Activated CD4-positive, alpha-beta T cell treated with anti-CD3 and anti-CD28 coated beads, Interleukin-2, amount 10 ng/mL, durations not matched to agents 24 days and 14 days (primary cell): ENCODE measurements at regions not wholly inside any gene's neighbourhood (a gene's known extent, or its start where the extent isn't known, plus 50 kb on each side); places are given as distances from the start of the nearest gene placed in this dataset.

ENCODE experiments used
- DNase-seq: peaks from one replicate; pipeline ENCODE4 v3.0.0; 2022
- H3K27ac Mint-ChIP-seq: one replicate; pipeline ENCODE4 v1.8.0; 2022; ENCODE audit warnings: mild to moderate bottlenecking, mixed read lengths
- H3K27me3 Mint-ChIP-seq: one replicate; pipeline ENCODE4 v1.8.0; 2022; ENCODE audit warnings: mixed read lengths
- H3K36me3 Mint-ChIP-seq: one replicate; pipeline ENCODE4 v1.8.0; 2022; ENCODE audit warnings: low read depth, mild to moderate bottlenecking, mixed read lengths
- H3K4me1 Mint-ChIP-seq: one replicate; pipeline ENCODE4 v1.8.0; 2021; ENCODE audit warnings: mixed read lengths
- H3K4me3 Mint-ChIP-seq: one replicate; pipeline ENCODE4 v1.8.0; 2022; ENCODE audit warnings: mild to moderate bottlenecking, moderate library complexity, mixed read lengths
- H3K9me3 Mint-ChIP-seq: one replicate; pipeline ENCODE4 v1.8.0; 2021; ENCODE audit warnings: mixed read lengths
- intact Hi-C: fragments of 100-400 bp; cut with micrococcal nuclease; formaldehyde crosslinking; loops from one replicate; pipeline ENCODE4 v1.15.1; 2023

GRCh38 chr1:5333291-5333690, 658.9 kb downstream of the NPHP4 start:
- Mint-ChIP-seq H3K9me3 (peaks cover 3% of the 10 kb centered on the region), H3K27me3 (no peaks in the 10 kb centered on the region), H3K36me3 (no peaks in the 10 kb centered on the region), H3K27ac (no peak overlapping the region), H3K4me1 (peaks cover 16% of the 10 kb centered on the region), H3K4me3 (no peak overlapping the region)
- no peak for DNase-seq
- intact Hi-C loops = no loop called here

GRCh38 chr1:5331101-5331500, 661.1 kb downstream of the NPHP4 start:
- H3K27ac Mint-ChIP-seq = no peak overlapping the region
- intact Hi-C loops = no loop called here
- H3K9me3 Mint-ChIP-seq = peaks cover 20% of the 10 kb centered on the region
- H3K36me3 Mint-ChIP-seq = peaks cover 4% of the 10 kb centered on the region
- H3K27me3 Mint-ChIP-seq = no peaks in the 10 kb centered on the region
- H3K4me3 Mint-ChIP-seq = no peak overlapping the region
- no peak for DNase-seq
- H3K4me1 Mint-ChIP-seq = peaks cover 18% of the 10 kb centered on the region

GRCh38 chr1:5329068-5329739, 663.0 kb downstream of the NPHP4 start:
- H3K27ac Mint-ChIP-seq = peak overlapping the region; percentile 91
- H3K4me3 Mint-ChIP-seq = peak overlapping the region; percentile 73
- no peaks in the 10 kb centered on the region for H3K27me3 Mint-ChIP-seq
- H3K4me1 Mint-ChIP-seq = peaks cover 18% of the 10 kb centered on the region
- intact Hi-C loops = no loop called here
- H3K36me3 Mint-ChIP-seq = peaks cover 4% of the 10 kb centered on the region
- peak; percentile 57 for DNase-seq
- H3K9me3 Mint-ChIP-seq = peaks cover 24% of the 10 kb centered on the region

- Mint-ChIP-seq H3K27me3 (peaks cover 1% of the 10 kb centered on the region), H3K27ac (no peak overlapping the region), H3K36me3 (peaks cover 4% of the 10 kb centered on the region), H3K4me1 (peaks cover 16% of the 10 kb centered on the region), H3K9me3 (peaks cover 24% of the 10 kb centered on the region), H3K4me3 (no peak overlapping the region)
- DNase-seq = no peak
- intact Hi-C loops = no loop called here
These were observed 667.3 kb downstream of the NPHP4 start for GRCh38 chr1:5324883-5325282.

GRCh38 chr1:5318143-5318816, 663.9 kb downstream of the AJAP1 start:
- Mint-ChIP-seq H3K27ac (no peak overlapping the region), H3K4me3 (no peak overlapping the region), H3K4me1 (no peaks in the 10 kb centered on the region), H3K9me3 (no peaks in the 10 kb centered on the region), H3K36me3 (no peaks in the 10 kb centered on the region), H3K27me3 (peaks cover 1% of the 10 kb centered on the region)
- intact Hi-C loops = no loop called here
- no peak for DNase-seq

- Mint-ChIP-seq H3K36me3 (no peaks in the 10 kb centered on the region), H3K27ac (no peak overlapping the region), H3K4me1 (no peaks in the 10 kb centered on the region)
These were observed 663.0 kb downstream of the AJAP1 start for GRCh38 chr1:5317391-5317790.

GRCh38 chr1:5312862-5313261, 658.5 kb downstream of the AJAP1 start:
- Mint-ChIP-seq H3K27ac (no peak overlapping the region), H3K36me3 (no peaks in the 10 kb centered on the region), H3K4me1 (no peaks in the 10 kb centered on the region), H3K9me3 (no peaks in the 10 kb centered on the region), H3K27me3 (no peaks in the 10 kb centered on the region), H3K4me3 (no peak overlapping the region)
- intact Hi-C loops = no loop called here
- no peak for DNase-seq

More at GRCh38 chr1:5317391-5317790, 663.0 kb downstream of the AJAP1 start:
- Mint-ChIP-seq H3K27me3 (peaks cover 1% of the 10 kb centered on the region), H3K9me3 (no peaks in the 10 kb centered on the region), H3K4me3 (no peak overlapping the region)
- DNase-seq = no peak
- intact Hi-C loops = no loop called here

GRCh38 chr1:5312293-5312674, 657.9 kb downstream of the AJAP1 start:
- intact Hi-C loops = no loop called here
- DNase-seq = no peak
- Mint-ChIP-seq H3K4me1 (no peaks in the 10 kb centered on the region), H3K27me3 (no peaks in the 10 kb centered on the region), H3K36me3 (no peaks in the 10 kb centered on the region), H3K4me3 (no peak overlapping the region), H3K27ac (no peak overlapping the region), H3K9me3 (no peaks in the 10 kb centered on the region)

GRCh38 chr1:5311634-5312292, 657.4 kb downstream of the AJAP1 start:
- DNase-seq = no peak
- Mint-ChIP-seq H3K27me3 (no peaks in the 10 kb centered on the region), H3K4me1 (no peaks in the 10 kb centered on the region), H3K36me3 (no peaks in the 10 kb centered on the region), H3K27ac (no peak overlapping the region), H3K9me3 (no peaks in the 10 kb centered on the region), H3K4me3 (no peak overlapping the region)
- intact Hi-C loops = no loop called here

- no peak overlapping the region for H3K4me3 Mint-ChIP-seq
- intact Hi-C loops = no loop called here
- H3K9me3 Mint-ChIP-seq = no peaks in the 10 kb centered on the region
- H3K27ac Mint-ChIP-seq = no peak overlapping the region
- H3K27me3 Mint-ChIP-seq = no peaks in the 10 kb centered on the region
- no peaks in the 10 kb centered on the region for H3K4me1 Mint-ChIP-seq
- no peaks in the 10 kb centered on the region for H3K36me3 Mint-ChIP-seq
- no peak for DNase-seq
These were observed 656.7 kb downstream of the AJAP1 start for GRCh38 chr1:5311147-5311546.

GRCh38 chr1:5308249-5308648, 653.8 kb downstream of the AJAP1 start:
- Mint-ChIP-seq H3K27me3 (no peaks in the 10 kb centered on the region), H3K9me3 (no peaks in the 10 kb centered on the region), H3K27ac (no peak overlapping the region), H3K4me3 (no peak overlapping the region), H3K36me3 (no peaks in the 10 kb centered on the region), H3K4me1 (no peaks in the 10 kb centered on the region)
- intact Hi-C loops = no loop called here
- no peak for DNase-seq

- Mint-ChIP-seq H3K27ac (no peak overlapping the region), H3K4me3 (no peak overlapping the region), H3K9me3 (no peaks in the 10 kb centered on the region), H3K36me3 (no peaks in the 10 kb centered on the region), H3K27me3 (no peaks in the 10 kb centered on the region), H3K4me1 (no peaks in the 10 kb centered on the region)
- intact Hi-C loops = no loop called here
- no peak for DNase-seq
These were observed 650.3 kb downstream of the AJAP1 start for GRCh38 chr1:5304702-5305101.

GRCh38 chr1:5298376-5298775, 644.0 kb downstream of the AJAP1 start:
- Mint-ChIP-seq H3K4me1 (no peaks in the 10 kb centered on the region), H3K27ac (no peak overlapping the region), H3K27me3 (no peaks in the 10 kb centered on the region), H3K9me3 (no peaks in the 10 kb centered on the region), H3K36me3 (no peaks in the 10 kb centered on the region), H3K4me3 (no peak overlapping the region)
- intact Hi-C loops = no loop called here
- no peak for DNase-seq

GRCh38 chr1:5297886-5298239, 643.5 kb downstream of the AJAP1 start:
- no peaks in the 10 kb centered on the region for H3K4me1 Mint-ChIP-seq
- H3K27me3 Mint-ChIP-seq = no peaks in the 10 kb centered on the region
- no peaks in the 10 kb centered on the region for H3K36me3 Mint-ChIP-seq
- no peaks in the 10 kb centered on the region for H3K9me3 Mint-ChIP-seq
- H3K27ac Mint-ChIP-seq = no peak overlapping the region
- no peak for DNase-seq
- H3K4me3 Mint-ChIP-seq = no peak overlapping the region
- intact Hi-C loops = no loop called here
